SK-N-SH (cell line): ENCODE measurements at regions not wholly inside any gene's neighbourhood (a gene's known extent, or its start where the extent isn't known, plus 50 kb on each side); places are given as distances from the start of the nearest gene placed in this dataset.

ENCODE experiments used
- CTCF ChIA-PET: fragments of 300-600, 350-600 bp; formaldehyde crosslinking; extraction: SDS; loops from one replicate; lab custom pipeline; 2021; lab: Yijun Ruan, JAX
- POLR2A ChIA-PET: fragments of 350-600 bp; sonication (Branson Sonifier 250); formaldehyde crosslinking; extraction: SDS; loops from one replicate; lab custom pipeline; 2020; ENCODE audit warnings: antibody characterized with exemption, inconsistent platforms; lab: Yijun Ruan, JAX
- DNase-seq: peaks from one replicate; pipeline ENCODE4 v3.0.0; 2012
- H2AFZ ChIP-seq: fragments of 200-600 bp; sonication (generic); 2 replicates; pipeline ENCODE4 v1.8.1; 2016; ENCODE audit warnings: antibody characterized with exemption, mild to moderate bottlenecking, low read depth
- H3F3A ChIP-seq: fragments of 200-600 bp; sonication (generic); replicated peaks from 2 replicates; pipeline ENCODE3; 2016; ENCODE audit warnings: antibody characterized with exemption, mild to moderate bottlenecking; ENCODE audit not compliant: insufficient read depth
- H3K27ac ChIP-seq, 2 experiments: fragments of 200-500 bp in 1 of 2; fragments of 200-600 bp in 1 of 2; sonication (Bioruptor generic) in 1 of 2; sonication (generic), shearing (Covaris generic) in 1 of 2; 2 replicates each; pipeline versions ENCODE4 v1.5.1 to v1.6.1; 2014 to 2016; ENCODE audit warnings: low read depth in 2 of 2, inconsistent platforms in 1 of 2, low read length in 1 of 2, mild to moderate bottlenecking in 1 of 2, mixed read lengths in 1 of 2
- H3K27me3 ChIP-seq: fragments of 200-600 bp; sonication (generic), shearing (Covaris generic); 2 replicates; pipeline ENCODE4 v1.6.1; 2016; ENCODE audit warnings: mixed run types; ENCODE audit not compliant: insufficient read depth
- H3K36me3 ChIP-seq, 2 experiments: fragments of 200-500 bp in 1 of 2; fragments of 200-600 bp in 1 of 2; sonication (Bioruptor generic) in 1 of 2; sonication (generic) in 1 of 2; replicated peaks in 1 of 2; 2 replicates each; pipeline versions ENCODE3 to v1.5.1; 2014 to 2016; ENCODE audit warnings: low read length in 1 of 2, mild to moderate bottlenecking in 1 of 2; ENCODE audit not compliant: insufficient read depth in 2 of 2, control insufficient read depth in 1 of 2
- H3K4me1 ChIP-seq, 2 experiments: fragments of 200-500 bp in 1 of 2; fragments of 200-600 bp in 1 of 2; sonication (Bioruptor generic) in 1 of 2; sonication (generic), shearing (Covaris generic) in 1 of 2; 2 replicates each; pipeline versions ENCODE4 v1.5.1 to v1.6.1; 2014 to 2016; ENCODE audit warnings: low read depth in 1 of 2, low read length in 1 of 2, mixed run types in 1 of 2; ENCODE audit not compliant: insufficient read depth in 2 of 2, control insufficient read depth in 1 of 2
- H3K4me2 ChIP-seq: fragments of 200-600 bp; sonication (generic), shearing (Covaris generic); 2 replicates; pipeline ENCODE4 v1.6.1; 2017; ENCODE audit warnings: mixed run types
- H3K4me3 ChIP-seq, 2 experiments: fragments of 200-500 bp in 1 of 2; fragments of 200-600 bp in 1 of 2; sonication (Bioruptor generic) in 1 of 2; sonication (generic), shearing (Covaris generic) in 1 of 2; 2 replicates each; pipeline versions ENCODE4 v1.5.1 to v1.8.1; 2014 to 2016; ENCODE audit warnings: low read depth in 2 of 2, inconsistent platforms in 1 of 2, low read length in 1 of 2, mild to moderate bottlenecking in 1 of 2, mixed read lengths in 1 of 2, moderate library complexity in 1 of 2
- H3K79me2 ChIP-seq: fragments of 200-600 bp; sonication (generic); 2 replicates; pipeline ENCODE4 v1.8.1; 2017; ENCODE audit warnings: mild to moderate bottlenecking; ENCODE audit not compliant: insufficient read depth
- H3K9ac ChIP-seq: fragments of 200-600 bp; sonication (generic); 2 replicates; pipeline ENCODE4 v1.6.1; 2017; ENCODE audit warnings: mixed run types
- H3K9me2 ChIP-seq: fragments of 200-600 bp; sonication (generic); 2 replicates; pipeline ENCODE4 v1.6.1; 2017; ENCODE audit warnings: mixed run types
- H3K9me3 ChIP-seq: fragments of 200-600 bp; sonication (generic); 2 replicates; pipeline ENCODE4 v1.6.1; 2017; ENCODE audit warnings: mixed run types, mild to moderate bottlenecking, moderate library complexity
- H4K20me1 ChIP-seq: fragments of 200-600 bp; sonication (generic); 2 replicates; pipeline ENCODE4 v1.6.1; 2017; ENCODE audit warnings: mild to moderate bottlenecking, mixed run types; ENCODE audit not compliant: insufficient read depth
- CHD2 ChIP-seq: fragments of 150-350 bp; IDR thresholded peaks from 2 replicates; pipeline ENCODE4 v1.6.1; 2018; ENCODE audit warnings: low read length; ENCODE audit not compliant: partially characterized antibody
- EZH2phosphoT487 ChIP-seq: fragments of 200-600 bp; sonication (generic); IDR thresholded peaks from 2 replicates; pipeline ENCODE4 v1.6.1; 2017; ENCODE audit warnings: low read depth, mixed run types, mild to moderate bottlenecking, antibody characterized with exemption, moderate library complexity, borderline replicate concordance
- FOSL2 ChIP-seq: IDR thresholded peaks from 2 replicates; pipeline ENCODE4 v1.4.0; 2012; ENCODE audit warnings: low read depth, mild to moderate bottlenecking, moderate library complexity, borderline replicate concordance
- FOXJ3 ChIP-seq: sonication (generic); formaldehyde crosslinking; IDR thresholded peaks from 2 replicates; pipeline ENCODE4 v1.5.1; 2020; ENCODE audit warnings: mild to moderate bottlenecking, missing genetic modification reagents
- FOXM1 ChIP-seq: IDR thresholded peaks from 2 replicates; pipeline ENCODE4 v1.4.0; 2012; ENCODE audit warnings: low read depth, mild to moderate bottlenecking
- JUND ChIP-seq: IDR thresholded peaks from 2 replicates; pipeline ENCODE4 v1.4.0; 2012
- POLR2AphosphoS5 ChIP-seq: IDR thresholded peaks from 2 replicates; pipeline ENCODE4 v1.6.1; 2012; ENCODE audit warnings: low read depth, low read length
- RAD21 ChIP-seq: IDR thresholded peaks from 2 replicates; pipeline ENCODE4 v1.6.1; 2012; ENCODE audit warnings: mild to moderate bottlenecking, low read length
- RCOR1 ChIP-seq: fragments of 150-350 bp; IDR thresholded peaks from 2 replicates; pipeline ENCODE4 v1.6.1; 2017; ENCODE audit warnings: antibody characterized with exemption, low read length
- RFX5 ChIP-seq: IDR thresholded peaks from 2 replicates; pipeline ENCODE4 v1.6.1; 2012; ENCODE audit warnings: mild to moderate bottlenecking, improper control_type of control experiment, low read length
- RXRA ChIP-seq: IDR thresholded peaks from 2 replicates; pipeline ENCODE4 v1.4.0; 2012; ENCODE audit warnings: low read depth, mild to moderate bottlenecking, borderline replicate concordance
- TAF1 ChIP-seq: IDR thresholded peaks from 2 replicates; pipeline ENCODE4 v1.6.1; 2012; ENCODE audit warnings: low read depth, mild to moderate bottlenecking, low read length, moderate library complexity, borderline replicate concordance
- TCF12 ChIP-seq: IDR thresholded peaks from 2 replicates; pipeline ENCODE4 v1.4.0; 2012
- TEAD4 ChIP-seq: IDR thresholded peaks from 2 replicates; pipeline ENCODE4 v1.4.0; 2012; ENCODE audit warnings: mild to moderate bottlenecking, borderline replicate concordance; ENCODE audit not compliant: insufficient read depth
- YY1 ChIP-seq: IDR thresholded peaks from 2 replicates; pipeline ENCODE4 v1.4.0; 2012; ENCODE audit warnings: low read depth, mild to moderate bottlenecking
- WGBS: methylation state at CpG from one replicate; pipeline ENCODE4 v1.1.6; 2017; ENCODE audit warnings: low lambda C conversion rate; 5-methylcytosine and 5-hydroxymethylcytosine counted together
- TF ChIP-seq, protein P1 (sequence below): IDR thresholded peaks from 2 replicates; pipeline ENCODE4 v1.4.0; 2012; ENCODE audit warnings: low read depth, borderline replicate concordance
- TF ChIP-seq, protein P2 (sequence below): fragments of 200-600 bp; sonication (generic); IDR thresholded peaks from 2 replicates; pipeline ENCODE4 v1.6.1; 2017; ENCODE audit warnings: antibody characterized with exemption, mild to moderate bottlenecking, moderate library complexity
- TF ChIP-seq, protein P3 (sequence below): IDR thresholded peaks from 2 replicates; pipeline ENCODE4 v1.4.0; 2012; ENCODE audit warnings: low read depth, borderline replicate concordance

DNA sequence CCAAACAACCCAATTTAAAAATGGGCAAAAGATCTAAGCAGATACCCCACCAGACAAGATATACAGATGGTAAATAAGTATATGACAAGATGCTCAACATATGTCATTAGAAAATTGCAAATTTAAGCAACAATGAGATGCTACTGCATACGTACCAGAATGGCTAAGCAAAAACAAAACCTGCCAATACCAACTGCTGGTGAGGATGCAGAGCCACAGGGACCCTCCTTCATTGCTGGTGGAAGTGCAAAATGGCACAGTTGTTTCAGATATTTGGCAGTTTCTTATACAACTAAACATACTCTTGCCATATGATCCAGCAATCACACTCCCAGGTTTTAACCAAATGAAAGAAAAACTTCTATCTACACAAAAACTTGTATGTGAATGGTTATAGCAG, 178.9 kb downstream of the BARX1 start:
- DNase-seq = no peak
- CTCF ChIA-PET = no interaction called here
- Histone ChIP-seq H3K79me2 (no peaks in the 10 kb centered on the region), H3K27me3 (no peaks in the 10 kb centered on the region), H4K20me1 (no peaks in the 10 kb centered on the region), H3F3A (no peaks in the 10 kb centered on the region), H3K4me3 (no peak overlapping the region), H3K36me3 (no peaks in the 10 kb centered on the region), H3K27ac (no peak overlapping the region), H3K4me1 (no peaks in the 10 kb centered on the region), H3K9me3 (no peaks in the 10 kb centered on the region), H3K9me2 (no peaks in the 10 kb centered on the region), H3K4me2 (no peak overlapping the region), H3K9ac (no peak overlapping the region), H2AFZ (no peak overlapping the region)
- TF ChIP-seq, protein P1, sequence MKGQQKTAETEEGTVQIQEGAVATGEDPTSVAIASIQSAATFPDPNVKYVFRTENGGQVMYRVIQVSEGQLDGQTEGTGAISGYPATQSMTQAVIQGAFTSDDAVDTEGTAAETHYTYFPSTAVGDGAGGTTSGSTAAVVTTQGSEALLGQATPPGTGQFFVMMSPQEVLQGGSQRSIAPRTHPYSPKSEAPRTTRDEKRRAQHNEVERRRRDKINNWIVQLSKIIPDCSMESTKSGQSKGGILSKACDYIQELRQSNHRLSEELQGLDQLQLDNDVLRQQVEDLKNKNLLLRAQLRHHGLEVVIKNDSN = no peak
- TF ChIP-seq RFX5 (no peak), CHD2 (no peak), FOXM1 (no peak), RCOR1 (no peak), FOSL2 (no peak), RXRA (no peak), TAF1 (no peak), FOXJ3 (CRISPR knock-in tag) (no peak), POLR2AphosphoS5 (no peak), TCF12 (no peak), RAD21 (no peak), EZH2phosphoT487 (no peak), TEAD4 (no peak), YY1 (no peak), JUND (no peak)
- TF ChIP-seq, protein P2, sequence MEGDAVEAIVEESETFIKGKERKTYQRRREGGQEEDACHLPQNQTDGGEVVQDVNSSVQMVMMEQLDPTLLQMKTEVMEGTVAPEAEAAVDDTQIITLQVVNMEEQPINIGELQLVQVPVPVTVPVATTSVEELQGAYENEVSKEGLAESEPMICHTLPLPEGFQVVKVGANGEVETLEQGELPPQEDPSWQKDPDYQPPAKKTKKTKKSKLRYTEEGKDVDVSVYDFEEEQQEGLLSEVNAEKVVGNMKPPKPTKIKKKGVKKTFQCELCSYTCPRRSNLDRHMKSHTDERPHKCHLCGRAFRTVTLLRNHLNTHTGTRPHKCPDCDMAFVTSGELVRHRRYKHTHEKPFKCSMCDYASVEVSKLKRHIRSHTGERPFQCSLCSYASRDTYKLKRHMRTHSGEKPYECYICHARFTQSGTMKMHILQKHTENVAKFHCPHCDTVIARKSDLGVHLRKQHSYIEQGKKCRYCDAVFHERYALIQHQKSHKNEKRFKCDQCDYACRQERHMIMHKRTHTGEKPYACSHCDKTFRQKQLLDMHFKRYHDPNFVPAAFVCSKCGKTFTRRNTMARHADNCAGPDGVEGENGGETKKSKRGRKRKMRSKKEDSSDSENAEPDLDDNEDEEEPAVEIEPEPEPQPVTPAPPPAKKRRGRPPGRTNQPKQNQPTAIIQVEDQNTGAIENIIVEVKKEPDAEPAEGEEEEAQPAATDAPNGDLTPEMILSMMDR = no peak
- TF ChIP-seq, protein P3, sequence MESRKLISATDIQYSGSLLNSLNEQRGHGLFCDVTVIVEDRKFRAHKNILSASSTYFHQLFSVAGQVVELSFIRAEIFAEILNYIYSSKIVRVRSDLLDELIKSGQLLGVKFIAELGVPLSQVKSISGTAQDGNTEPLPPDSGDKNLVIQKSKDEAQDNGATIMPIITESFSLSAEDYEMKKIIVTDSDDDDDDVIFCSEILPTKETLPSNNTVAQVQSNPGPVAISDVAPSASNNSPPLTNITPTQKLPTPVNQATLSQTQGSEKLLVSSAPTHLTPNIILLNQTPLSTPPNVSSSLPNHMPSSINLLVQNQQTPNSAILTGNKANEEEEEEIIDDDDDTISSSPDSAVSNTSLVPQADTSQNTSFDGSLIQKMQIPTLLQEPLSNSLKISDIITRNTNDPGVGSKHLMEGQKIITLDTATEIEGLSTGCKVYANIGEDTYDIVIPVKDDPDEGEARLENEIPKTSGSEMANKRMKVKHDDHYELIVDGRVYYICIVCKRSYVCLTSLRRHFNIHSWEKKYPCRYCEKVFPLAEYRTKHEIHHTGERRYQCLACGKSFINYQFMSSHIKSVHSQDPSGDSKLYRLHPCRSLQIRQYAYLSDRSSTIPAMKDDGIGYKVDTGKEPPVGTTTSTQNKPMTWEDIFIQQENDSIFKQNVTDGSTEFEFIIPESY = no peak
- POLR2A ChIA-PET = no interaction called here
- 11% methylated on average over 1 of the region's 1 CpG for WGBS
